ENCODE measurements at regions not wholly inside any gene's neighbourhood (a gene's known extent, or its start where the extent isn't known, plus 50 kb on each side); places are given as distances from the start of the nearest gene placed in this dataset.

DNA sequence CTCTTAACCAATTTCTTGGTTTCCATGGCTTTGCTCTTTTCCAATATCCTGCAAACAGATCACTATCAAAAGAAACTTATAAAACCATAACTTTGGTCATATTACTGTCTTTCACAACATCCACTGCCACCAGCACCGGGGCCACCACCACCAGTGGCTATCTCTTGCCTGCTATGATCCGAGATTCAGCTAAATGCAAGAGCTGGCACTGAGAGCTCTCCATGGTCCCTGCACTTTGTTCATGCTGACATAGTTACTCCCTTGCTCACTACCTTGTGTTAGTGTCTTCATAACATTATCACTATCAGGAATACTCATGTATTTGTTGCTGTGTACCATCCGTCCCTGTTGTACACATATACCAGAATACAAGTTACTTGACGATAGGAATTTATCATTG lies 299.0 kb downstream of the ETS1 start:
- no peaks in the 10 kb centered on the region for H3K9me3 ChIP-seq (ENCODE audit: control insufficient read depth, insufficient read depth, low read length)
- peaks cover 11% of the 10 kb centered on the region for H3K79me2 ChIP-seq (ENCODE audit: control insufficient read depth, low read length)
- TF ChIP-seq, protein P1, sequence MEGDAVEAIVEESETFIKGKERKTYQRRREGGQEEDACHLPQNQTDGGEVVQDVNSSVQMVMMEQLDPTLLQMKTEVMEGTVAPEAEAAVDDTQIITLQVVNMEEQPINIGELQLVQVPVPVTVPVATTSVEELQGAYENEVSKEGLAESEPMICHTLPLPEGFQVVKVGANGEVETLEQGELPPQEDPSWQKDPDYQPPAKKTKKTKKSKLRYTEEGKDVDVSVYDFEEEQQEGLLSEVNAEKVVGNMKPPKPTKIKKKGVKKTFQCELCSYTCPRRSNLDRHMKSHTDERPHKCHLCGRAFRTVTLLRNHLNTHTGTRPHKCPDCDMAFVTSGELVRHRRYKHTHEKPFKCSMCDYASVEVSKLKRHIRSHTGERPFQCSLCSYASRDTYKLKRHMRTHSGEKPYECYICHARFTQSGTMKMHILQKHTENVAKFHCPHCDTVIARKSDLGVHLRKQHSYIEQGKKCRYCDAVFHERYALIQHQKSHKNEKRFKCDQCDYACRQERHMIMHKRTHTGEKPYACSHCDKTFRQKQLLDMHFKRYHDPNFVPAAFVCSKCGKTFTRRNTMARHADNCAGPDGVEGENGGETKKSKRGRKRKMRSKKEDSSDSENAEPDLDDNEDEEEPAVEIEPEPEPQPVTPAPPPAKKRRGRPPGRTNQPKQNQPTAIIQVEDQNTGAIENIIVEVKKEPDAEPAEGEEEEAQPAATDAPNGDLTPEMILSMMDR (IDR thresholded peaks at IDR 0.05; ENCODE audit: low read depth, low read length, poor library complexity, severe bottlenecking) = no peak
- TF ChIP-seq EZH2phosphoT487 (IDR thresholded peaks at IDR 0.05; ENCODE audit: borderline replicate concordance, low read length) = no peak
- H3K4me1 ChIP-seq (ENCODE audit: control insufficient read depth, low read length) = peaks cover 53% of the 10 kb centered on the region
- H3F3A ChIP-seq (ENCODE audit: control insufficient read depth, insufficient read depth) = no peaks in the 10 kb centered on the region
- no peak overlapping the region for H3K4me3 ChIP-seq (ENCODE audit: low read length)
- H3K27me3 ChIP-seq (ENCODE audit: control insufficient read depth, low read length) = no peaks in the 10 kb centered on the region
- H3K9me2 ChIP-seq (replicated peaks; ENCODE audit: control insufficient read depth, low read length) = no peaks in the 10 kb centered on the region
- H3K36me3 ChIP-seq (ENCODE audit: control insufficient read depth, low read length) = no peaks in the 10 kb centered on the region
- no peak overlapping the region for H3K4me2 ChIP-seq (ENCODE audit: low read length)
- no peaks in the 10 kb centered on the region for H4K20me1 ChIP-seq (ENCODE audit: control insufficient read depth, insufficient read depth, low read depth, low read length)
- no peak overlapping the region for H3K27ac ChIP-seq (ENCODE audit: low read depth, low read length)

DNA sequence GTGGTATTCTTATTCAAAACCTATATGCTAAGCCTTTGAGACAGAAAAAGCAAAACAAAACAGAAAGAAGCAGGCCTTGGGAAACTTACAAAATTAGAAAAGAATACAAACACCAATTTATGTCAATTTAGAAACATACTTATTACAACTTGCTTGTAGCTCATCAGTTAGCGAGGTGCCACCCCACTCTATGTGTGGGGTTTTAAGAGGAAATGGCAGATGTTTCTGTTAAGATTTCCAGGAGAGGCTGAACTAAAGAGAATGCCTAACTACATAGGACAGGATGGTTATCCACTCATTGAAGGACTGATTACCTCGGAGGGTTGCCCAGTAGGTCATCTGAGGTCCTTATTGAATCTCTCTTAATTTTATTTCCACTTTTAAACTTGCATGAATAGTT lies 302.0 kb downstream of the ETS1 start:
- no peaks in the 10 kb centered on the region for H3K36me3 ChIP-seq (ENCODE audit: control insufficient read depth, low read length)
- H3K27me3 ChIP-seq (ENCODE audit: control insufficient read depth, low read length) = no peaks in the 10 kb centered on the region
- peaks cover 28% of the 10 kb centered on the region for H3K4me1 ChIP-seq (ENCODE audit: control insufficient read depth, low read length)
- no peaks in the 10 kb centered on the region for H3F3A ChIP-seq (ENCODE audit: control insufficient read depth, insufficient read depth)
- H4K20me1 ChIP-seq (ENCODE audit: control insufficient read depth, insufficient read depth, low read depth, low read length) = no peaks in the 10 kb centered on the region
- H3K9me3 ChIP-seq (ENCODE audit: control insufficient read depth, insufficient read depth, low read length) = no peaks in the 10 kb centered on the region
- H3K4me2 ChIP-seq (ENCODE audit: low read length) = no peak overlapping the region
- H3K27ac ChIP-seq (ENCODE audit: low read depth, low read length) = no peak overlapping the region
- no peaks in the 10 kb centered on the region for H3K9me2 ChIP-seq (replicated peaks; ENCODE audit: control insufficient read depth, low read length)
- no peak for TF ChIP-seq EZH2phosphoT487 (IDR thresholded peaks at IDR 0.05; ENCODE audit: borderline replicate concordance, low read length)
- TF ChIP-seq, protein P1 (IDR thresholded peaks at IDR 0.05; ENCODE audit: low read depth, low read length, poor library complexity, severe bottlenecking) = no peak
- no peak overlapping the region for H3K4me3 ChIP-seq (ENCODE audit: low read length)
- H3K79me2 ChIP-seq (ENCODE audit: control insufficient read depth, low read length) = peaks cover 1% of the 10 kb centered on the region

DNA sequence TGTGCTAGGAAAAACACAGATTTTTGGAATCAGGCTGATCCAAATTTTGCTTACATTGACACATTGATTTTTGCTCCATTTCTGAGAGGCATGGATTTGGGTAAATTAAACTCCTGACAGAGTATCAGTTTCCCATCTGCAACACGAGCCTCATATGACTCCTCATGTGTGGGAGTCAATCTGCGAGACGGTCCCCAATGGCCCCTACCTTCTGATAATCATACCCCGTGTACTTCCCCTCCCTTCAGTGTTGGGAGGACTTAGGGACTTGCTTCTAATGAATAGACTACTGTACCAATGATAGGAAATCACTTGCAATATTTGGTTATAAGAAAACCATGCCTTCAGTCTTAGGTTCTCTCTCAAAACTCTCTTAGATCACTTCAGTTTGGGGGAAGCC lies 302.7 kb downstream of the ETS1 start:
- H3K4me2 ChIP-seq (ENCODE audit: low read length) = no peak overlapping the region
- TF ChIP-seq EZH2phosphoT487 (IDR thresholded peaks at IDR 0.05; ENCODE audit: borderline replicate concordance, low read length) = no peak
- TF ChIP-seq, protein P1 (IDR thresholded peaks at IDR 0.05; ENCODE audit: low read depth, low read length, poor library complexity, severe bottlenecking) = no peak

DNA sequence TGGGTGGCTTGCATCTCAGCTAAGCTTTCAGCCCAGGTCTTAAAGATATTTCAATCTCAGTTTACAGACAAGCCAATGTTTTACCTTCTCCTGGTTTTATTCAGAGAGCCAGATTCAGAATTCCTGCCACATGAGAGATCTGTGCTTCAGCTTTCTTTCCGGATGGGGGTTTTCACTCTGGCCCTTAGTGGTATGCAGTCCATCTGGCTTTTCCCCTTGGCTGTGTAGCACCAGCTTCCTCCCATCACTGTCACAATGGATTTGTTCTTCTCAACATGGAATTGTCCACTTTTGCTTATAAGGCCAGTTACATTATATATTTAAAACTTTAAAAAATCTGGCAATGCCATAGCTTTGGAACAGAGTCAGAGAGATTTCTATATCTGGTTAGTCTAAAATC lies 303.9 kb downstream of the ETS1 start:
- no peaks in the 10 kb centered on the region for H3K9me3 ChIP-seq (ENCODE audit: control insufficient read depth, insufficient read depth, low read length)
- no peaks in the 10 kb centered on the region for H4K20me1 ChIP-seq (ENCODE audit: control insufficient read depth, insufficient read depth, low read depth, low read length)
- no peak overlapping the region for H3K4me3 ChIP-seq (ENCODE audit: low read length)
- no peaks in the 10 kb centered on the region; the same call in 1 of the 2 replicates for H3K79me2 ChIP-seq (ENCODE audit: control insufficient read depth, low read length)
- no peak overlapping the region for H3K27ac ChIP-seq (ENCODE audit: low read depth, low read length)
- H3F3A ChIP-seq (ENCODE audit: control insufficient read depth, insufficient read depth) = no peaks in the 10 kb centered on the region
- H3K4me2 ChIP-seq (ENCODE audit: low read length) = no peak overlapping the region
- H3K4me1 ChIP-seq (ENCODE audit: control insufficient read depth, low read length) = peaks cover 29% of the 10 kb centered on the region
- no peaks in the 10 kb centered on the region for H3K27me3 ChIP-seq (ENCODE audit: control insufficient read depth, low read length)
- H3K9me2 ChIP-seq (replicated peaks; ENCODE audit: control insufficient read depth, low read length) = no peaks in the 10 kb centered on the region
- no peak for TF ChIP-seq EZH2phosphoT487 (IDR thresholded peaks at IDR 0.05; ENCODE audit: borderline replicate concordance, low read length)
- TF ChIP-seq, protein P1 (IDR thresholded peaks at IDR 0.05; ENCODE audit: low read depth, low read length, poor library complexity, severe bottlenecking) = no peak
- no peaks in the 10 kb centered on the region for H3K36me3 ChIP-seq (ENCODE audit: control insufficient read depth, low read length)

More for the DNA sequence above, 302.7 kb downstream of the ETS1 start:
- Histone ChIP-seq H3K9me2 (replicated peaks; ENCODE audit: control insufficient read depth, low read length) (no peaks in the 10 kb centered on the region), H3K4me3 (ENCODE audit: low read length) (no peak overlapping the region), H3K79me2 (ENCODE audit: control insufficient read depth, low read length) (no peaks in the 10 kb centered on the region), H3K27me3 (ENCODE audit: control insufficient read depth, low read length) (no peaks in the 10 kb centered on the region), H3K9me3 (ENCODE audit: control insufficient read depth, insufficient read depth, low read length) (no peaks in the 10 kb centered on the region), H3K36me3 (ENCODE audit: control insufficient read depth, low read length) (no peaks in the 10 kb centered on the region), H3K4me1 (ENCODE audit: control insufficient read depth, low read length) (peaks cover 28% of the 10 kb centered on the region), H3F3A (ENCODE audit: control insufficient read depth, insufficient read depth) (no peaks in the 10 kb centered on the region), H4K20me1 (ENCODE audit: control insufficient read depth, insufficient read depth, low read depth, low read length) (no peaks in the 10 kb centered on the region), H3K27ac (ENCODE audit: low read depth, low read length) (no peak overlapping the region)

Data from DOHH2 (cell line).